ENCODE measurements at regions not wholly inside any gene's neighbourhood (a gene's known extent, or its start where the extent isn't known, plus 50 kb on each side); places are given as distances from the start of the nearest gene placed in this dataset.
A peak's percentile ranks its signal among the peaks of the same experiment; 100 is the strongest.

DNA sequence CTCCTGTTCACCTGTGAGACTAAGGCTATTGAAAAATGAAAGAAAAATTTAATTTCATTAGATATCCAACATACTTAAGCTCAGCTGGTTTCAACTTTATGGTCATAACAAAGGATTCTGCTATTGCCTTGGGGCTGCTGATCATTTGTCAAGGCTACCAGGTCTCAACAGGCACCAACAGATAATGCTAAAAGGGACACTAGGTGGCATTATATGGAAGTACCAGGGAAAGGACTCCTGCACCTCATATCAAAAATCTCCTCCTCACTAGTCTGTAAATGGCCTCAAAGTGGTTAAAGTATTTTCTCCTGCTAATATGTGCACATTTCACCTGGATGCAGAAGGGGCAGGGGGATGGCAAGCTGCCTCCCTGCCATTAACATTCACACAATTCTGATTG is 167.9 kb upstream of the REG3A start:
- no peak for DNase-seq

DNA sequence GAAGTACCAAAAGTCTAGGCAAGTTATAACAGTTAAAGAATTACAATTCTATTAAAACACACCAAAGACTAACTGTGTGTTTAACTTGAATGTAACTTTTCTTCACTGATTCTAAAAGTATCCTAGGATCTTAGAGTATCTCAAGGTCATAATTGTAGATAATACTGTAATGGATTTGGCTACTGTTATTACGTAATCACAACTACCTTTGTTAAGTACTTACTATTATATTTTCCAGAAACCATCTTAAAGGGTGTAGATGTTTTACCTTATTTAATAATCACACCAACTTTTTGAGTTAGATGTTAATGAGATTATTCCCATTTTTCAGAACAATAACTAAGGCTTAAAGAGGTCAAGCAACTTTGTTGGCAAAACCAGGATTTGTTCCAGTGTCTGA is 161.3 kb upstream of the REG3A start:
- DNase-seq: no peak

DNA sequence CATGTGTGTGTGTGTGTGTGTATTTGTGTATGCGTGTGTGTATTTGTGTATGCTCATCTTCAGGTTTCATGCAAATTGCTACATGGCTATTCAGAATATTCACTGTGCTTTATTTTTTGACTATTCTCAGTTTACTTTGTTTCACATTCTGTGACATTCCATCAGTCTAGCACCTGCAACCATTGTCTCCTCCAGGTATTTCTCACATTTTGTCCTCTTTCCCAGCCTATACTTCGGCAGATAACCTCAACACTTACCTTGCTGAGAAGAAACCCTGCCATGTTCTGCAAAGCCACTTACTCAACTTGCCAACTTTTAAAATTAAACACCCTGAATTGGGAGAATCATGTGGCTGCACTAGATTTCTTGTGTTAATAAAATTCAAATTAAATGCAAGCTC is 135.4 kb upstream of the REG3A start:
- DNase-seq: no peak

DNA sequence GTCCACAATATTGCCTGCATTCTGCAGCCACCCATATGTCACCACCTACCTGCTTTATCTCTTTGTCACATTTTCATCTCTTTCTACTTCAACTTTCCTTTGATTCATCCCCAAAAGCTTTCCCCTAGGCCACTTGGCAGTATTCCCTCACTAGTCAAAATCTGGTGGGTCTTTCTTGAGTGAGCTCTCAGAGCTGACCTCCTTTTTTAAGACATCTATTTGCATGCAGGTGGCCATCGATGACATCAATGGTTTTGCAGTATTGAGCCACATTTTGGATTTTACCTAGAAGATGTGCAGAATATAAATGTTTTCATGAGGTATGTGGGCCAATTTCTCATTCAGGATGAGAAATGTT is 133.4 kb upstream of the REG3A start:
- DNase-seq: no peak

DNA sequence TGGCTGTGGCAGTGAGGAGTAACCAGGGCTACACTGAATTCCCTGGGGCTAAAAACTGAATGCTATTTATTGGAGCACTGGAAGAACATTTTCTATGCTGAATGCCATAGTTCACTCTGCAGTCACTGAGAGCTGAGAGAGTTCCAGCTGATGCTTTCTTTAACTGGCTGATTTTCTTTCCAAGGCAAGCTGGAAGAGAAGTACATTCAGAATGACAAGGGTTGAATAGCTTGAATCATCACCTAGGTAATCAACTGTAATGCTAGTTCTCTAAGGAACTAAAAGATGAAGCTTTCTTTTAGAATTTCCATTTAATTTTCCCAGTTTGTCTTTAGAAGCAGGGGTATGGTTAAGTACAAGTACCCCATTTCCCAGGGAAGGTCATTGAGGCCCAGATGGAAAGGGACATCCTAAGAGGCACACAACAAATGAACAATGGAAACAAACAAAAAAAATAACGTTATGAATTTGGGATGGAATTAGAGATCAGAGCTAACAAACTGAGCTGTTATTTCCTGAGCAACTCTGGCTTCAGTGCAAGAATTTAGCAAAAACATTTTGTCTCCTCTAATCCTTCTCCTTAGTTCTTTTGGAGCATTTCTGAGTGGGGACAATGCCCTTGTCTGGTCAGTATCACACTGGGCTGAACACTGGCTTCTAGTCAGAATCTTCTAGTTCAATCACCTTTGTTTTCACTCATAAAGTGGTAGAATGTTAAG is 132.8 kb upstream of the REG3A start:
- no peak for DNase-seq

DNA sequence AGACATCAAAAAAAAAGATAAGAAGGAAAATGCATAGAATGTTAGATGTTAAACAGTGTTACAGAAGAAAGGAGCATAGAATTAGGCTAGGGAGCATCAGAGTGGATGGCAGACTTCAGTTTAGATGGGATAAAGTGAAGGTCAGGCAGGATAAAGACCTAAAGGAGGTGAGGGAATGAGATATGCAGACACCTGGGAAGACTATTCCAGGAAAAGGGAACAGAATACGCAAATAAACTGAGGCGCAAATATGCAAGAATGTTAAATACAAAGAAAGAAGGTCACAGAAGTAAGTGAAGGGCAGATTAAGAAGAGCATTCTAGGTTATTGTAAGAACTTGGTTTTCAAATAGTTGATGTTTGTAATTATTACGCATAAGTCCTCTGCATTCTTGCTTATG is 116.3 kb upstream of the REG3A start:
- DNase-seq: no peak

DNA sequence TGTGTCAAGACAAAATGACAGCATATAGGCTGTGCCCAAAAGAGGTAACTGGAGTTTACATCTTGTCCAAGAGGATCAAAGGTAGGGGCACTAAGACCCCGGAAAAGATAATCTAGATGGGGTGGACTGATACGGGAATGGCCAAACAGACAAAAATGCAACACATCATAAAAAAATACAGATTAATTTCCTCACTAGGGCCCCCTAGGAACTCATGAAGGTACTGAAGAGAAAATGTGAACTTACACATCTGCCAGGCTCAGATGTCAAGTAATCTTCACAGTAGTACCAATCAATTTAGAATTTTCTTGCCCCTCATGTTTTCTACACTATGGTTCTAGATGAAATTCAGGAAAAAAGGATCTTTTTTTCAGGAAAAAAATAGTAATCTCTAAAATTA is 115.6 kb upstream of the REG3A start:
- DNase-seq: no peak

DNA sequence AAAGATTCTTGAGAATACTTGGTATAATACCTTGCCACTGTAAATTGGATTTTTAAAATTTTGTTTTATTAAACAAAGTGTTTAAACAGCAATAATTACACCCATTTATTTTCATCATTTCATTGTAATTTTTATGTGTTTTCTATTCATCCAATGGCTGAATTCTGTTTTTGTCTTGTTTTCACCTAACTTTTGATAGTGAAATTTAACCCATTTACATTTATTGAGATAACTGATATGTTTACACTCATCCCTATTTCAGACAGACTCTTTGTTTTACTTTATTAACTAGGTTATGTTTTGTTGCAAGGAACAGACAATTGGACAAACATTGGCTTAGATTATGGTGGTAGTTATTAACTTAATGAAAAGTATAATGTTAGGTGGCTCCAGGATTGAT is 113.1 kb upstream of the REG3A start:
- DNase-seq: no peak

DNA sequence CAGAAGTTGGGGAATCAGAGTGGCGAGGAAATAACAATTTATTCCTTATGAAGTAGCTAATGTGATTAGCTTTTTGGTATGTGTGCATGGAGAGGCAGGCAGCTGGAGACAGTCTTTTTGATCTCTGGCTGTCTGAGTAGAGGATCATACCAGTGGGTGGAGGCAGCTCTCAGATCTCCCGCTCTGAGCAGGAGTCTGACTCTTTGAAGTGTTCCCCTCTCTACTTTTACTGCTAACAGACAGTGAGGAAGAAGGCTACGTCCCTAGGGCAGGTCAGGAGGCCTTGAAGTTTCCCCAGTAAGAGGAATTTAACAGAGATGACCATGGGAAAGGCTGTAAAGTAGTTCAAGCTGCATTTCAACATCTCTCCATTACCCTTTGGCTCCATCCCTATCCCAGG is 111.9 kb upstream of the REG3A start:
- DNase-seq: no peak

DNA sequence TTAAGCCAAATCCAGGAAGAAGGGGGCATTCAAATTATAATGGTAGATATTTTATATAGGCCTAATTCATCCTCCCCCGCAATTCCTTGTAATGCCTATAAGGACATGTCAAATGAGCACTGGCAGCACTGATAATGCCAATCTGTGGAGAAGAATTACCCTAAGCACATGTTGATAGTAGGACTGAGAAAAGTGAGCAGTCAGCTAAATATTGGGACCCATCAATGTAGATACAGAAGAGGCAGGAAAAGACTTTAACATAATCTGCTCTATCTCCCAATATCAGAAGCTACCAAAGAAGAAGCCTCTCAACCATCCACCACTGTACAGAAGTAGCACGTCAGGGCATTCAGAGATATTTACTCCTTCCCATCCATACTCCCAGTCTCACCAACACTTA is 101.3 kb upstream of the REG3A start:
- DNase-seq: no peak

DNA sequence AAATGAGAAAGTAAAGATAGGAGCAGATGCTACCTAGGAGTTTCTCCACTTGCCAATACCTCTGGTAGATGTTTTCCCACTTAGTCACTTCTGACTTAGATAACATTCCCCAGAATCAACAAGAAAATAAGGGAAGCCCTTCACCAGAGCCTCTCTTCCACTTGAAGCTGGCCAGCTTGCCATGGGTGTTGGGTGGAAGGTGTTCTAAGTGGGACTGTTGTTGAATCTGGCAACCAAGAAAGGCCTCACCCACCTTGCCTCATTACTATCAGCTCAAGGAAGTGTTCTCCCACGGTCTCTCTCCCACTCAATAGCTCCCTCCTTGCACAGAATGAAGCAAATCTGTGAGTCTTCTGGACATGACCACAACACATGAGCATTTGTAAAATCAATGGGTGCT is 100.4 kb upstream of the REG3A start:
- no peak for DNase-seq

DNA sequence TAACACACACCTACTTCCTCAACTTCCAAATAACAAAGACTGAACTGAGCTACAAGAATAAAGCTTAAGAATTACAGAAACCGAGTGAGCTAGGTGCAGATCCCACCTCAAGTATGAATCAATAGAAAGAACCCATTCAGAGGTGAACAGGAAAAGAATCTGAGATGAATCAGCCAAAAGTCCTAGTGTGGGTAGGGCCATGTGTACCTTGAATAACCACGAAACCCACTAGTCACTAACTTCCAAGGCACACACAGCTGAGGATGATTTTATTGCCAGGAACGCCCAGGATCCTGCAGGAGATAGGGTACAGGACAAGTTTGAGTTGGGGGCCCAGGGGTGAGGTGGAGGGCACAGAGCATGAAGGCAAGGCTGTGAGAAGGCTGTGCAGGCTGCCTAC is 99.7 kb upstream of the REG3A start:
- DNase-seq: no peak

DNA sequence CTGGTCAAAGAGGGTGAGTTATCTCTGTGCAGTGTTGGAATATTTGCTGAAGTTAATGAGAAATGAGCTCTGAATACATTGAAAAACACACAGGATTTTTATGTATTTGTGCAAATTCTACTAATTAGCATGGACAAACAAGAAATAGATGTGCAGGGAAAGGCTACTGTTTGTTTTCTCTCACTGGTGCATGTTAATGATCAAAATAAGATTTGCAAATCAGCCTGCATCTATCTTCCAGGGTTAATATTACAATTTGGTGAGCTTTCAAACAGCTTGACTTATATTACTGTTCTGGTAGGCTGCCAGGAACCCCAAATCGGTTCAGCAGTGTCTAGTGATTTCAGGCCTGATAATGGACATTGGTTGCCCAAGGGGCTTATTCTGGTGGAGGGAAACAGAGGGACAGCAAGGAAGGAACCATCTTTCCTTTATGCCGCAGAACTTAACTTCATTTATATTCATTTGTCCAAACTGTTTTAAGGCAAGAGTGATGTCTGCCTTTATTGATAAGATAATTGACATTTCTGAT is 93.8 kb upstream of the REG3A start:
- no peak for DNase-seq

DNA sequence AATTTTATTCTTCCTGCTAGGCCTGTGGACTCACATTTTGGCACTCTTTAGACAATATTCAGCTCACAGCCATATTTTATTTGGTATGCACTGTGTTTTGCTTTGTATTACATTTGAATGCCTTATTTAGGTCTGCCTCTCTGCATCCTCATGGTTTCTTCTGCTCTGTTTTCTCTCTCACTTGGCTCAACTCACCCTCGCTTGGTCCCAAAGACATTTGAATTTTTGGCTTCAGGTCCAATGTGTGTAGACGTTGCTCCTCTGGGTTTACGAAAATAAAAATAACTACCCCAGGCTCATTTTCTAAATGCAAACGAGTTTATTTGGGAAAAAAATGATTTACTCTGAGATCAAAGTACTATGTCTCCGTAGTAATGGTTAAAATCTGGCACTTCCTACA is 91.1 kb upstream of the REG3A start:
- DNase-seq: no peak

DNA sequence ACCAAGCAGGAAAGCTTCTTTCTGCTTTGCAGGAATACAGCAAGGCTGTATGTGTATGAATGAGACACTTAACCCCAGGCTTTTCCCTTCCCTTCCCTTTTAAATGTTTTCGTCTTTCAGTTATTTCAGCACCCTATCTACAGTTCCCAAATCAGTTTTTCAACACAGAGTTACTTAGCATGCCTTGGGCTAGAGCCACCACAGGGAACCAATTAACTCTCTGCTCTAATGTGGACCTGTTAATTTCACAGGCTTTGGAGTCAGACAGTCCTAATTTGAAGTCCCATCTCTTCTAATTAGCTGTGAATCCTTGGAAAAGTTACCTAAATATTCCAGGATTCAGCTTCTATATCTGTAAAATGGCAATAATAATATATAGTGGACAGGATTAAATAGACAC is 89.2 kb upstream of the REG3A start:
- no peak for DNase-seq

DNA sequence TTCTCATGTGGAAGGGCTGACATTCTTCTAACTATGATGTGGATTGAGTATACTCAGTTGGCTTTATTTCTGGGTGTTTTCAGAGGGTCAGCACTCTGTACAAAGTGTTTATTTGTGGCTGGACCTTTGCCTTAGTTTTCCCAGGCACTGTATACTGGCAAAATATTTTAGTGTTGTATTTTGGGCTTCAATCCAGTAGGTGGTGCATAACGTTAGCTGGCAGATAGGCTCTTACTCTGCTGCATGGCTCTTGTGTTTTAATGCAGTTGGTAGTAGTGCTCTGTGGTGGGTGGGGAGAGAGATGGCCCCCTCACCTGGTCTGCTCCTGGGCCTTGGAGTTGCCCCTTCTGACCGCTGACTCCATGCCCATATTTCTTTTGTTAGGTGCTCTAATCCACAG is 75.6 kb upstream of the REG3A start:
- no peak for DNase-seq

DNA sequence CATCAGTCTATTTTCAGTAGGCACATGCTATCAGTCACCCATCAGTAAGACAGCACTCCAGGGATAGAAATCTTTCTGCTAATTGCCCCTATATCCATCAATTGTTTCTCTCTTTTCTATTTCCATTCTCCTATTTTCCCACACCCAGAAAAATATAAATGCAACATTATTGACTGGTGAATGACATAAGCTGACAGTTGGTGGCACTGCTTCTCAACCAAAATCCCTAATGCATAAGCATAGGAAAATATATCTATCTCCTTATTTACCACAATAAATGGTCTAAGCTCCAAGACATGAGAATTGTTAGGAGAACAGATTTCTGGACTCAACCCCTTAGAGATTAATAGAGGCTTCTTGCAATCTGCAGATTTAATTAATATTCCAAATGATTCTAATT is 64.0 kb upstream of the REG3A start:
- DNase-seq: no peak

DNA sequence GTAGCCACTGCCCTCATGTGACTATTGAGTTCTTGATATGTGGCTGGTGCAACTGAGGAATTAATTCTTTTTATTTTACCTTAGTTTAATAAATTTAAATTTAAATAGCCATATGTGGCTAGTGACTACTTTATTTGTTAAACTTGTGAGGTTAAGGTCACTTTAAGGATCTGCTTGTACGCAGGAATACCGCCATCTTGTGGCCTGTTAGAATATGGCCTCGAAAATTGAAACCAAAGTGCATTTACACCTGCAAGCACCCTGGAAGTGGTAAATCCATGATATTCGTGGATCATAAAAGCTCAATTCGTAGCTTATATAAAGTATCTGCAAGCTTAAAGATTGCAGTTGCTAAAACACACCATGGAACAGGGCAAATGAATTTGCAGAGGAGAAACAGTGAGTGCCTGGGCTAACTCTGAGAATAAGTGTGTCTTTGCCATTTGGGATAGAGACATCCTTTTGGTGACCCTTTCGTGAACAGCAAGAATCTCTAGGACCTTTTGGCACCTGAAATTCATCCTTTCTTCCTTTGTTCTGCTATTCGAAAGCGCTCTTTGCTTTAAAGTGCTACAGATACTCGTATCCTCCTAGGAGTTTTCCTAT is 59.9 kb upstream of the REG3A start:
- DNase-seq: peak; percentile 53 to 63 (median 56)

DNA sequence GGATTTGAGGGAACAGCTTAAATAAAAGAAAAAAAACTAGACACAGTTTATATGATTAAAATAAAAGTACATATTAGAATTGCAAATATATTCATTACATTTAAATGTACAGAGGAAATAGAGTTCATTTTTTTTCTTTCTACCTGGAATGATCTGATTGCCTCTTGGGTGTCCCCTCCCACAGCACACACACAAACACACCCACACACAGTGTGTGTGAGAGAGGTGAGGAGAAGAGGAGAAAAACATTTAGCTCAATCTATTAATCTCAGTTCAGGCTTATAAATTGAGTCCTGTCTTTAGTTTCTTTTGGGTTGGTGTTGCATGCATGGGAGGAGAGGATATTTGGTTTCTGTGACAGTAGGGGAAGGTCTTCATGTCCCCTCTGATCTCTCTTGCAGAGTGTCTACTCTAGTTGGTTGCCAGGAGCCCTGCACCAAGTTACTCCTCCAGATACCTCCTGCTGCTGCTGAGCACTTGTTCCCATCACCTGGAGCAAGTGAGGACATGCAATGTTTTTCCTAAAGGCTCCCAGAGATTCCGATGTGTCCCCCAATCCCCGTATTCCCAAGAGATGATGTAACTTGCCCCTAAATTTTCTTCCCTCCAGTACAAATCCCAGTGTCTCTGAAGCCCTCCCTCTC is 50.8 kb upstream of the REG3A start:
- no peak for DNase-seq

Data from suppressor macrophage treated with lipopolysaccharide for 1 hour (primary cell).